ENCODE measurements at regions not wholly inside any gene's neighbourhood (a gene's known extent, or its start where the extent isn't known, plus 50 kb on each side); places are given as distances from the start of the nearest gene placed in this dataset.
A peak's percentile ranks its signal among the peaks of the same experiment; 100 is the strongest.
"Not testable (repeated sequence)": the region's sequence is repeated elsewhere in the genome, so short reads cannot be mapped to it uniquely, and the experiment has no call there.

DNA sequence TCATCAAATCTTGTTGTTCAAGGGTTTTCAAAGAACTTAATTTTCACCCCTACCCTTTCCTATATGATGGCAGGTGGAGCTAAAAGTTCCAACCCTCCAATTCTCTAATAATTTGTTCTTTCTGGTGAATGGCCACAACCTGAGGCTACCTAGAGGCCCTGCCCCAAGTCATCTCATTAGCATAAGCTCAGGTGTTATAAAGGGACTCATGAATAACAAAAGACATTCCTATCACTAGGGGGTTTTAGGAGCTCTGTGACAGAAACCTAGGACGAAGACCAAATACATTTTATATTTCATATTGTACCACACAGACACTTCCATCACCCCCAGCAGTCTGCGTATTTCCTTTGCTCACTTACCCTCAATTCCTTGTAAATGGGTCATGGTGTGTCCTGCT lies 483.6 kb upstream of the EPHA6 start:
- FAIRE-seq (no peak), DNase-seq (ENCODE audit: low read depth) (no peak)
- no peak overlapping the region for H3K4me3 ChIP-seq (ENCODE audit: low read depth, low read length)
- H3K27me3 ChIP-seq (ENCODE audit: control insufficient read depth, insufficient read depth, low read length) = no peaks in the 10 kb centered on the region
- no peaks in the 10 kb centered on the region for H3K36me3 ChIP-seq (ENCODE audit: control insufficient read depth, insufficient read depth, low read length)
- no peak for TF ChIP-seq CTCF (IDR thresholded peaks at IDR 0.05; ENCODE audit: insufficient read depth, low read length, severe bottlenecking)

- H3K36me3 ChIP-seq (ENCODE audit: control insufficient read depth, insufficient read depth, low read length) = no peaks in the 10 kb centered on the region
- no peak for FAIRE-seq
- no peaks in the 10 kb centered on the region for H3K27me3 ChIP-seq (ENCODE audit: control insufficient read depth, insufficient read depth, low read length)
These were observed 483.1 kb upstream of the EPHA6 start for GRCh38 chr3:96331341-96331740.

GRCh38 chr3:96334779-96335178 lies 479.6 kb upstream of the EPHA6 start:
- Histone ChIP-seq H3K27me3 (ENCODE audit: control insufficient read depth, insufficient read depth, low read length) (no peaks in the 10 kb centered on the region), H3K36me3 (ENCODE audit: control insufficient read depth, insufficient read depth, low read length) (no peaks in the 10 kb centered on the region), H3K4me3 (ENCODE audit: low read depth, low read length) (no peak overlapping the region)
- FAIRE-seq (no peak), DNase-seq (ENCODE audit: low read depth) (no peak)
- no peak for TF ChIP-seq CTCF (IDR thresholded peaks at IDR 0.05; ENCODE audit: insufficient read depth, low read length, severe bottlenecking)

More at GRCh38 chr3:96331341-96331740, 483.1 kb upstream of the EPHA6 start:
- no peak overlapping the region for H3K4me3 ChIP-seq (ENCODE audit: low read depth, low read length)
- no peak for TF ChIP-seq CTCF (IDR thresholded peaks at IDR 0.05; ENCODE audit: insufficient read depth, low read length, severe bottlenecking)
- DNase-seq (ENCODE audit: low read depth) = no peak

GRCh38 chr3:96347289-96347688 lies 467.1 kb upstream of the EPHA6 start:
- H3K4me3 ChIP-seq (ENCODE audit: low read depth, low read length) = no peak overlapping the region
- no peak for TF ChIP-seq CTCF (IDR thresholded peaks at IDR 0.05; ENCODE audit: insufficient read depth, low read length, severe bottlenecking)
- no peaks in the 10 kb centered on the region for H3K27me3 ChIP-seq (ENCODE audit: control insufficient read depth, insufficient read depth, low read length)
- no peak for FAIRE-seq
- DNase-seq (ENCODE audit: low read depth) = no peak
- no peaks in the 10 kb centered on the region for H3K36me3 ChIP-seq (ENCODE audit: control insufficient read depth, insufficient read depth, low read length)

GRCh38 chr3:96351598-96351997 lies 462.8 kb upstream of the EPHA6 start:
- H3K27me3 ChIP-seq (ENCODE audit: control insufficient read depth, insufficient read depth, low read length); FAIRE-seq; H3K4me3 ChIP-seq (ENCODE audit: low read depth, low read length); H3K36me3 ChIP-seq (ENCODE audit: control insufficient read depth, insufficient read depth, low read length): not testable (repeated sequence)
- peak; percentile 12 for DNase-seq (ENCODE audit: low read depth)

- TF ChIP-seq CTCF (IDR thresholded peaks at IDR 0.05; ENCODE audit: insufficient read depth, low read length, severe bottlenecking) = no peak
- DNase-seq (ENCODE audit: low read depth) = no peak
- no peak for FAIRE-seq
- Histone ChIP-seq H3K4me3 (ENCODE audit: low read depth, low read length) (no peak overlapping the region), H3K36me3 (ENCODE audit: control insufficient read depth, insufficient read depth, low read length) (no peaks in the 10 kb centered on the region), H3K27me3 (ENCODE audit: control insufficient read depth, insufficient read depth, low read length) (no peaks in the 10 kb centered on the region)
These were observed 460.3 kb upstream of the EPHA6 start for GRCh38 chr3:96354106-96354505.
